Upper lobe of left lung (tissue), 4 donors: ENCODE measurements at regions not wholly inside any gene's neighbourhood (a gene's known extent, or its start where the extent isn't known, plus 50 kb on each side); places are given as distances from the start of the nearest gene placed in this dataset.

Experiments used
- CTCF ChIP-seq, 6 experiments: fragments of 450-650 bp in 4 of 6; fragments of 200-600 bp in 2 of 6; sonication (generic) in 2 of 6; IDR thresholded peaks; one replicate each; pipeline ENCODE4 v1.5.1; 2016 to 2019; ENCODE audit warnings: antibody characterized with exemption in 6 of 6
- POLR2A ChIP-seq, 4 donors: fragments of 450-650 bp; IDR thresholded peaks; one replicate each; pipeline ENCODE4 v1.5.1; 2016 to 2017; ENCODE audit warnings: antibody characterized with exemption in 4 of 4, mild to moderate bottlenecking in 2 of 4

- no peak for TF ChIP-seq CTCF (IDR thresholded peaks at IDR 0.05)
- TF ChIP-seq POLR2A (IDR thresholded peaks at IDR 0.05), result no peak
Observed at GRCh38 chr12:127249428-127249827, 1017.5 kb upstream of the TMEM132C start.
